Right lobe of liver (tissue), 6 donors: ENCODE measurements at regions not wholly inside any gene's neighbourhood (a gene's known extent, or its start where the extent isn't known, plus 50 kb on each side); places are given as distances from the start of the nearest gene placed in this dataset.

Experiments
- ATAC-seq, 4 donors: fragments of 200-7000 bp; cut with Tn5 transposase; one replicate each; pipeline ENCODE4 v1.9.1; 2020; ENCODE audit warnings: mild to moderate bottlenecking in 4 of 4, moderate library complexity in 4 of 4
- DNase-seq, 3 donors: peaks; one replicate each; pipeline ENCODE4 v3.0.0-alpha.2; 2020
- H3K27ac ChIP-seq, 3 donors: fragments of 200-600 bp; one replicate each; pipeline ENCODE4 v1.8.0; 2022
- H3K27me3 ChIP-seq, 2 donors: fragments of 200-600 bp; one replicate each; pipeline ENCODE4 v1.8.0; 2022
- H3K36me3 ChIP-seq, 4 donors: fragments of 200-600 bp; sonication (generic) in 1 of 4; one replicate each; pipeline versions ENCODE4 v1.5.1 to v1.8.0; 2017 to 2022; ENCODE audit warnings: control low read depth in 1 of 4
- H3K4me1 ChIP-seq, 4 donors: fragments of 200-600 bp; sonication (generic) in 1 of 4; one replicate each; pipeline versions ENCODE4 v1.5.1 to v1.8.0; 2017 to 2022; ENCODE audit warnings: control low read depth in 1 of 4
- H3K4me3 ChIP-seq, 3 donors: fragments of 200-600 bp; one replicate each; pipeline ENCODE4 v1.8.0; 2022
- H3K9me3 ChIP-seq, 4 donors: fragments of 200-600 bp; sonication (generic) in 1 of 4; one replicate each; pipeline versions ENCODE4 v1.5.1 to v1.8.0; 2017 to 2022; ENCODE audit warnings: control low read depth in 1 of 4
- CTCF ChIP-seq, 4 donors: fragments of 200-600 bp in 3 of 4; fragments of 450-650 bp in 1 of 4; IDR thresholded peaks; one replicate each; pipeline versions ENCODE4 v1.5.1 to v1.8.0; 2016 to 2022; ENCODE audit warnings: antibody characterized with exemption in 4 of 4, mild to moderate bottlenecking in 2 of 4
- POLR2A ChIP-seq: fragments of 450-650 bp; IDR thresholded peaks from one replicate; pipeline ENCODE4 v1.6.1; 2017; ENCODE audit warnings: antibody characterized with exemption, mild to moderate bottlenecking
- WGBS: methylation state at CpG from one replicate; pipeline ENCODE4 v1.1.6; 2018; ENCODE audit warnings: low coverage, low lambda C conversion rate; ENCODE audit not compliant: insufficient coverage; ENCODE audit errors: missing lambda C conversion rate; 5-methylcytosine and 5-hydroxymethylcytosine counted together
- intact Hi-C, 2 donors: fragments of 100-400 bp; cut with DNase I; formaldehyde crosslinking; loops; one replicate each; pipeline versions ENCODE4 v1.11.2 to v1.14.1; 2022
- donor health status: DM: no; HTN: yes; CAD: no.
- donor health status: DM: no; HTN: no; CAD: no.
- donor health status: DM: no; HTN: no; CAD: no.
- donor health status: DM: no; HTN: yes; CAD: no.
- donor health status: DM: no; HTN: yes; CAD: no.

- ATAC-seq (no peak), DNase-seq (no peak)
- no peaks in the 10 kb centered on the region for H3K9me3 ChIP-seq
- WGBS: 29% methylated on average over 1 of the region's 1 CpG
- H3K27ac ChIP-seq: no peak overlapping the region
- no peak overlapping the region for H3K4me3 ChIP-seq
- H3K27me3 ChIP-seq: no peaks in the 10 kb centered on the region
- TF ChIP-seq CTCF (IDR thresholded peaks at IDR 0.05): no peak
- TF ChIP-seq POLR2A: no peak
- H3K4me1 ChIP-seq: no peaks in the 10 kb centered on the region
- intact Hi-C loops: no loop called here
- no peaks in the 10 kb centered on the region for H3K36me3 ChIP-seq
Measured at GRCh38 chr14:98252820-98253219, 1019.2 kb downstream of the BCL11B start.

- no peaks in the 10 kb centered on the region for H3K27me3 ChIP-seq
- TF ChIP-seq CTCF (IDR thresholded peaks at IDR 0.05) (no peak), POLR2A (no peak)
- no peaks in the 10 kb centered on the region for H3K36me3 ChIP-seq
- ATAC-seq (no peak), DNase-seq (no peak)
- WGBS: 69% methylated on average over 4 of the region's 4 CpGs
- intact Hi-C loops: no loop called here
- H3K9me3 ChIP-seq: no peaks in the 10 kb centered on the region
- H3K27ac ChIP-seq: no peak overlapping the region
- no peaks in the 10 kb centered on the region for H3K4me1 ChIP-seq
- no peak overlapping the region for H3K4me3 ChIP-seq
Measured at GRCh38 chr14:98259881-98260280, 1012.1 kb downstream of the BCL11B start.

DNA sequence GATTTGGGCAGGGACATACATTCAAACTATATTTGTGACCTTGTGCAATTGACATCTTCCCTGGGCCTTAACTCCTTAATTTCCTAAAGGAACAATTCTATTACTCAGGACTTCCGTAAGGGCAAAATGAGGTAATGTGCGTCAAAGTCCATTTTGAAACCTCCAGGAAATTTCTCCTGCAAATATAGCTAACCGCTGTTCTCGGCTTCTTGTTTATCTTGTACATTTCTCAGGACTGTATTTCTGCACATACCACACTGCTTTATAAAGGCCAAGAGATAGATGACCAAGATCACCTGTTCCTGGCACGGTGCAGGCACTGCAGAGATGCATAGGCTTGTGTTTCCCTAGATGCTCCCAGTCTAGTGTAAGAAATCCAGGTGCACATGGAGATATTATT, 1009.4 kb downstream of the BCL11B start:
- no peaks in the 10 kb centered on the region for H3K4me1 ChIP-seq
- TF ChIP-seq POLR2A: no peak
- no peak for TF ChIP-seq CTCF (IDR thresholded peaks at IDR 0.05)
- H3K27ac ChIP-seq: no peak overlapping the region
- no peak overlapping the region for H3K4me3 ChIP-seq
- WGBS: 35% methylated on average over 4 of the region's 5 CpGs
- H3K36me3 ChIP-seq: no peaks in the 10 kb centered on the region
- intact Hi-C loops: no loop called here
- ATAC-seq: no peak
- no peak for DNase-seq
- H3K9me3 ChIP-seq: no peaks in the 10 kb centered on the region
- no peaks in the 10 kb centered on the region for H3K27me3 ChIP-seq

DNA sequence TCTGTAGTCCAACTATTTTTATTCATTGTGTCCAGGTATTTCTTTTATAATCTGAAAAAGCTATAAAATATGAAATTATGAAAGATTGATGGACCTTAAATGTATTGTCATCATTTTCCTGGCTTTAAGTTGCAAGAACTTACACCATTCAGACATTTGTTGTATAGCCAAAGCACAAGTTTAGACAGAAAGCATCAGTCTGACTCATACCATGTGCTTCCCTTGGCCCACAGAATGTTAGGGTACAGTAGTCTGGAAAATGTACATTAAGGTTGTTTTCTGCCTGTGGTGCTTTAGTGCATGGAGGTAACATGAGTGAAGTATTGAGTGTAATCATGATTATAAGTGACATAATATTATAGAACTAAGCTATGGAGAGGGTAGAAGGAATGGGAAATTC, 1002.5 kb downstream of the BCL11B start:
- no peak for ATAC-seq
- TF ChIP-seq CTCF (IDR thresholded peaks at IDR 0.05) (no peak), POLR2A (no peak)
- no peak overlapping the region for H3K4me3 ChIP-seq
- DNase-seq: no peak
- intact Hi-C loops: no loop called here
- H3K9me3 ChIP-seq: no peaks in the 10 kb centered on the region
- no peaks in the 10 kb centered on the region for H3K36me3 ChIP-seq
- no peak overlapping the region for H3K27ac ChIP-seq
- no peaks in the 10 kb centered on the region for H3K27me3 ChIP-seq
- no peaks in the 10 kb centered on the region for H3K4me1 ChIP-seq

DNA sequence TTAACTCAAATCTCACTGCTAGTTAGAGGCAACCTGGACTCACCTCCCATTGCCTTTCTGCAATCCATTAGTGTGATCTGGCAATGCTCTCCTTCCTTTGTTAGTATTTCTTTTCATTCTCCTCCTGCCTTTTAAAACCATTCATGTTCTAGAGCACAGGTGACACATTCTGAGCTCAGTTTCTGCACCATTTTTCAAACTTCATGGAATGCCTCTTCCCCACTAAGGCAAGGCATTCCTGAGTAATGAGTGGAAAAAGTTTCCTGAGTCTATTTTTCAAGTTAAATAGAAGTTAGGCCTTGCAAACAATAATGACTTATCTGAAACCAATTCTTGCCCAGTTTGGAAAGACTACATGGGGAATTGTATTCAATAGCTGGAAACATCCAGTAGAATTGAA, 1001.8 kb downstream of the BCL11B start:
- H3K27me3 ChIP-seq: no peaks in the 10 kb centered on the region
- no peak for TF ChIP-seq POLR2A
- no peak for TF ChIP-seq CTCF (IDR thresholded peaks at IDR 0.05)
- no peak overlapping the region for H3K4me3 ChIP-seq
- H3K27ac ChIP-seq: no peak overlapping the region
- H3K36me3 ChIP-seq: no peaks in the 10 kb centered on the region
- no peak for ATAC-seq
- no peaks in the 10 kb centered on the region for H3K9me3 ChIP-seq
- DNase-seq: no peak
- H3K4me1 ChIP-seq: no peaks in the 10 kb centered on the region
- intact Hi-C loops: no loop called here
